Common myeloid progenitor, CD34-positive (primary cell): ENCODE measurements at regions not wholly inside any gene's neighbourhood (a gene's known extent, or its start where the extent isn't known, plus 50 kb on each side); places are given as distances from the start of the nearest gene placed in this dataset.

Experiments used
- CTCF ChIA-PET: fragments of 350-600 bp; sonication (Branson Sonifier 250); formaldehyde crosslinking; loops from one replicate; lab custom pipeline; 2021; ENCODE audit warnings: antibody characterized with exemption; lab: Charles Lee
- POLR2A ChIA-PET: fragments of 350-600 bp; sonication (Branson Sonifier 250); formaldehyde crosslinking; loops from one replicate; lab custom pipeline; 2021; ENCODE audit warnings: antibody characterized with exemption; lab: Charles Lee
- DNase-seq, 3 donors: peaks; one replicate each; pipeline versions ENCODE4 v3.0.0 to v3.0.0-alpha.2; 2013
- H3K27ac ChIP-seq, 2 experiments: 1 replicate in 1 of 2; 2 replicates in 1 of 2; pipeline ENCODE4 v1.7.0; 2013; ENCODE audit warnings: inconsistent platforms in 2 of 2, low read length in 2 of 2, mild to moderate bottlenecking in 2 of 2, low read depth in 1 of 2, moderate library complexity in 1 of 2; ENCODE audit not compliant: severe bottlenecking in 2 of 2, insufficient read depth in 1 of 2, poor library complexity in 1 of 2
- H3K27me3 ChIP-seq, 5 experiments: replicated peaks in 2 of 5; 1 replicate in 3 of 5; 2 replicates in 2 of 5; pipeline versions ENCODE4 v1.6.1 to v1.7.0; 2013; ENCODE audit warnings: low read length in 4 of 5, mild to moderate bottlenecking in 2 of 5, moderate library complexity in 2 of 5, inconsistent platforms in 1 of 5; ENCODE audit not compliant: insufficient read depth in 5 of 5, control insufficient read depth in 4 of 5
- H3K36me3 ChIP-seq, 4 experiments: 1 replicate in 2 of 4; 2 replicates in 2 of 4; pipeline versions ENCODE4 v1.6.1 to v1.7.0; 2013; ENCODE audit warnings: low read length in 3 of 4, control low read depth in 1 of 4, mild to moderate bottlenecking in 1 of 4; ENCODE audit not compliant: control insufficient read depth in 4 of 4, insufficient read depth in 4 of 4
- H3K4me1 ChIP-seq, 4 experiments: 1 replicate in 3 of 4; 2 replicates in 1 of 4; pipeline versions ENCODE4 v1.6.1 to v1.7.1; 2013; ENCODE audit warnings: low read length in 3 of 4, mild to moderate bottlenecking in 3 of 4, control low read depth in 1 of 4, inconsistent platforms in 1 of 4, moderate library complexity in 1 of 4; ENCODE audit not compliant: control insufficient read depth in 4 of 4, insufficient read depth in 4 of 4; ENCODE audit errors: control extremely low read depth in 1 of 4
- H3K4me3 ChIP-seq, 7 experiments: 1 replicate in 4 of 7; 2 replicates in 3 of 7; pipeline versions ENCODE4 v1.5.1 to v1.7.0; 2013; ENCODE audit warnings: mild to moderate bottlenecking in 7 of 7, low read length in 6 of 7, moderate library complexity in 6 of 7, inconsistent platforms in 2 of 7, low read depth in 2 of 7, control low read depth in 1 of 7; ENCODE audit not compliant: insufficient read depth in 4 of 7, control insufficient read depth in 1 of 7; ENCODE audit errors: extremely low read depth in 1 of 7
- H3K9me3 ChIP-seq, 5 experiments: 1 replicate in 4 of 5; 2 replicates in 1 of 5; pipeline versions ENCODE4 v1.6.1 to v1.7.1; 2013; ENCODE audit warnings: low read length in 4 of 5, mild to moderate bottlenecking in 2 of 5, inconsistent platforms in 1 of 5, low read depth in 1 of 5, moderate library complexity in 1 of 5; ENCODE audit not compliant: control insufficient read depth in 4 of 5, insufficient read depth in 2 of 5; ENCODE audit errors: control extremely low read depth in 1 of 5
- WGBS: methylation state at CpG from one replicate; pipeline ENCODE4 v1.1.5; 2013; ENCODE audit not compliant: insufficient coverage; 5-methylcytosine and 5-hydroxymethylcytosine counted together

GRCh38 chr20:41889126-41889843 lies 271.1 kb upstream of the CHD6 start:
- Histone ChIP-seq H3K27me3 (peaks cover 0 to 6% (median 2%) of the 10 kb centered on the region in 5 experiments), H3K27ac (no peak overlapping the region), H3K4me1 (no peaks in the 10 kb centered on the region), H3K36me3 (no peaks in the 10 kb centered on the region), H3K9me3 (no peaks in the 10 kb centered on the region), H3K4me3 (no peak overlapping the region)
- POLR2A ChIA-PET, result no interaction called here
- 55% methylated on average over 1 of the region's 3 CpGs for WGBS
- CTCF ChIA-PET, result no interaction called here
- peak in 1 of 3 donors; percentile 1 for DNase-seq

- no peaks in the 10 kb centered on the region for H3K36me3 ChIP-seq
- no peaks in the 10 kb centered on the region for H3K4me1 ChIP-seq
- no peak overlapping the region for H3K27ac ChIP-seq
- H3K27me3 ChIP-seq, result peaks cover 0 to 6% (median 2%) of the 10 kb centered on the region in 5 experiments
- CTCF ChIA-PET, result no interaction called here
- no peaks in the 10 kb centered on the region for H3K9me3 ChIP-seq
- no peak for DNase-seq
- WGBS, result 93% methylated on average over 8 of the region's 8 CpGs
- POLR2A ChIA-PET, result no interaction called here
- H3K4me3 ChIP-seq, result no peak overlapping the region
These were observed 270.3 kb upstream of the CHD6 start for GRCh38 chr20:41888434-41888833.

GRCh38 chr20:41887500-41887899 lies 269.3 kb upstream of the CHD6 start:
- Histone ChIP-seq H3K4me1 (no peaks in the 10 kb centered on the region), H3K9me3 (no peaks in the 10 kb centered on the region), H3K36me3 (no peaks in the 10 kb centered on the region), H3K4me3 (no peak overlapping the region), H3K27ac (no peak overlapping the region), H3K27me3 (peaks cover 0 to 6% (median 2%) of the 10 kb centered on the region in 5 experiments)
- POLR2A ChIA-PET, result no interaction called here
- CTCF ChIA-PET, result no interaction called here
- no peak for DNase-seq
- 95% methylated on average over 3 of the region's 8 CpGs for WGBS

- ChIA-PET CTCF (no interaction called here), POLR2A (no interaction called here)
- no peak overlapping the region for H3K27ac ChIP-seq
- H3K4me3 ChIP-seq, result no peak overlapping the region
- DNase-seq, result no peak
- H3K9me3 ChIP-seq, result no peaks in the 10 kb centered on the region
- H3K4me1 ChIP-seq, result no peaks in the 10 kb centered on the region
- no peaks in the 10 kb centered on the region for H3K36me3 ChIP-seq
- peaks cover 0 to 2% (median 0%) of the 10 kb centered on the region in 5 experiments for H3K27me3 ChIP-seq
- no CpG with 5 or more reads among the region's 1 CpG for WGBS
These were observed 263.4 kb upstream of the CHD6 start for GRCh38 chr20:41881466-41882046.

- WGBS, result 17% methylated on average over 1 of the region's 2 CpGs
- Histone ChIP-seq H3K27me3 (peaks cover 0 to 2% (median 0%) of the 10 kb centered on the region in 5 experiments), H3K36me3 (no peaks in the 10 kb centered on the region), H3K9me3 (no peaks in the 10 kb centered on the region), H3K4me3 (no peak overlapping the region), H3K4me1 (no peaks in the 10 kb centered on the region), H3K27ac (no peak overlapping the region)
- CTCF ChIA-PET, result no interaction called here
- POLR2A ChIA-PET, result no interaction called here
- no peak for DNase-seq
These were observed 260.9 kb upstream of the CHD6 start for GRCh38 chr20:41879123-41879522.

GRCh38 chr20:41877911-41878310 lies 259.7 kb upstream of the CHD6 start:
- Histone ChIP-seq H3K9me3 (no peaks in the 10 kb centered on the region), H3K27me3 (peaks cover 0 to 2% (median 0%) of the 10 kb centered on the region in 5 experiments), H3K36me3 (no peaks in the 10 kb centered on the region), H3K4me1 (no peaks in the 10 kb centered on the region), H3K27ac (no peak overlapping the region), H3K4me3 (no peak overlapping the region)
- 97% methylated on average over 4 of the region's 4 CpGs for WGBS
- POLR2A ChIA-PET, result no interaction called here
- CTCF ChIA-PET, result no interaction called here
- no peak for DNase-seq

GRCh38 chr20:41874658-41875057 lies 256.5 kb upstream of the CHD6 start:
- Histone ChIP-seq H3K36me3 (no peaks in the 10 kb centered on the region), H3K4me3 (no peak overlapping the region), H3K9me3 (no peaks in the 10 kb centered on the region), H3K4me1 (no peaks in the 10 kb centered on the region), H3K27ac (no peak overlapping the region), H3K27me3 (peaks cover 0 to 2% (median 0%) of the 10 kb centered on the region in 5 experiments)
- ChIA-PET CTCF (no interaction called here), POLR2A (no interaction called here)
- no peak for DNase-seq
- no CpG with 5 or more reads among the region's 1 CpG for WGBS
